Trophoblast cell (in vitro differentiated cells and primary cell): ENCODE measurements at regions not wholly inside any gene's neighbourhood (a gene's known extent, or its start where the extent isn't known, plus 50 kb on each side); places are given as distances from the start of the nearest gene placed in this dataset.

Experiments
- DNase-seq, 2 donors: peaks; one replicate each; pipeline ENCODE4 v3.0.0-alpha.2; 2016
- H2AFZ ChIP-seq: 2 replicates; pipeline ENCODE4 v1.6.1; 2013; ENCODE audit warnings: low read length, moderate library complexity, mild to moderate bottlenecking; ENCODE audit not compliant: insufficient read depth, poor library complexity
- H2AK5ac ChIP-seq: 2 replicates; pipeline ENCODE4 v1.6.1; 2013; ENCODE audit warnings: mild to moderate bottlenecking, low read length
- H2BK120ac ChIP-seq: 2 replicates; pipeline ENCODE4 v1.6.1; 2013; ENCODE audit warnings: low read length, mild to moderate bottlenecking, moderate library complexity; ENCODE audit not compliant: insufficient read depth, poor library complexity
- H2BK12ac ChIP-seq: 2 replicates; pipeline ENCODE4 v1.6.1; 2013; ENCODE audit warnings: mild to moderate bottlenecking, low read length, moderate library complexity
- H2BK5ac ChIP-seq: 2 replicates; pipeline ENCODE4 v1.6.1; 2013; ENCODE audit warnings: low read length, low read depth, moderate library complexity, mild to moderate bottlenecking; ENCODE audit not compliant: poor library complexity
- H3K14ac ChIP-seq: 2 replicates; pipeline ENCODE4 v1.6.1; 2013; ENCODE audit warnings: mild to moderate bottlenecking, low read length
- H3K18ac ChIP-seq: 2 replicates; pipeline ENCODE4 v1.6.1; 2013; ENCODE audit warnings: mild to moderate bottlenecking, low read length
- H3K23ac ChIP-seq: 2 replicates; pipeline ENCODE4 v1.6.1; 2013; ENCODE audit warnings: low read length
- H3K27ac ChIP-seq: 2 replicates; pipeline ENCODE4 v1.5.1; 2013; ENCODE audit warnings: low read depth, mild to moderate bottlenecking, inconsistent platforms, low read length, moderate library complexity
- H3K27me3 ChIP-seq: 2 replicates; pipeline ENCODE4 v1.6.1; 2013; ENCODE audit warnings: inconsistent platforms, mild to moderate bottlenecking, low read length, moderate library complexity; ENCODE audit not compliant: insufficient read depth
- H3K36me3 ChIP-seq, 2 experiments: 1 replicate in 1 of 2; 2 replicates in 1 of 2; pipeline ENCODE4 v1.6.1; 2013; ENCODE audit warnings: low read length in 2 of 2, mild to moderate bottlenecking in 2 of 2, moderate library complexity in 1 of 2; ENCODE audit not compliant: insufficient read depth in 2 of 2, control insufficient read depth in 1 of 2
- H3K4ac ChIP-seq: 2 replicates; pipeline ENCODE4 v1.6.1; 2013; ENCODE audit warnings: low read depth, mild to moderate bottlenecking, low read length, moderate library complexity
- H3K4me1 ChIP-seq, 2 experiments: 1 replicate in 1 of 2; 2 replicates in 1 of 2; pipeline ENCODE4 v1.6.1; 2013; ENCODE audit warnings: low read length in 2 of 2, mild to moderate bottlenecking in 2 of 2, moderate library complexity in 1 of 2; ENCODE audit not compliant: insufficient read depth in 2 of 2, control insufficient read depth in 1 of 2
- H3K4me2 ChIP-seq: 2 replicates; pipeline ENCODE4 v1.6.1; 2013; ENCODE audit warnings: inconsistent platforms, mild to moderate bottlenecking, low read length, moderate library complexity
- H3K4me3 ChIP-seq: 2 replicates; pipeline ENCODE4 v1.5.1; 2013; ENCODE audit warnings: mild to moderate bottlenecking, low read depth, low read length, inconsistent platforms
- H3K79me1 ChIP-seq: one replicate; pipeline ENCODE4 v1.6.1; 2013; ENCODE audit warnings: low read length
- H3K79me2 ChIP-seq: 2 replicates; pipeline ENCODE4 v1.6.1; 2013; ENCODE audit warnings: low read length, mild to moderate bottlenecking; ENCODE audit not compliant: control insufficient read depth, insufficient read depth, poor library complexity
- H3K9ac ChIP-seq: 2 replicates; pipeline ENCODE4 v1.6.1; 2013; ENCODE audit warnings: mild to moderate bottlenecking, low read length
- H3K9me3 ChIP-seq: 2 replicates; pipeline ENCODE4 v1.6.1; 2013; ENCODE audit warnings: low read depth, mild to moderate bottlenecking, control low read depth, inconsistent platforms, low read length; ENCODE audit not compliant: insufficient read depth
- H4K12ac ChIP-seq: 2 replicates; pipeline ENCODE4 v1.6.1; 2013; ENCODE audit warnings: low read depth, mild to moderate bottlenecking, low read length, moderate library complexity
- H4K8ac ChIP-seq: 2 replicates; pipeline ENCODE4 v1.6.1; 2013; ENCODE audit warnings: low read depth, mild to moderate bottlenecking, low read length, moderate library complexity
- H4K91ac ChIP-seq: one replicate; pipeline ENCODE4 v1.6.1; 2013; ENCODE audit warnings: low read depth, mild to moderate bottlenecking, low read length, moderate library complexity
- WGBS: extraction: QIAGEN DNeasy Blood & Tissue Kit; methylation state at CpG from one replicate; pipeline ENCODE4 v1.1.7; 2013; ENCODE audit warnings: missing lambda C conversion rate; ENCODE audit not compliant: insufficient read length, insufficient coverage; ENCODE audit errors: extremely low coverage; 5-methylcytosine and 5-hydroxymethylcytosine counted together

DNA sequence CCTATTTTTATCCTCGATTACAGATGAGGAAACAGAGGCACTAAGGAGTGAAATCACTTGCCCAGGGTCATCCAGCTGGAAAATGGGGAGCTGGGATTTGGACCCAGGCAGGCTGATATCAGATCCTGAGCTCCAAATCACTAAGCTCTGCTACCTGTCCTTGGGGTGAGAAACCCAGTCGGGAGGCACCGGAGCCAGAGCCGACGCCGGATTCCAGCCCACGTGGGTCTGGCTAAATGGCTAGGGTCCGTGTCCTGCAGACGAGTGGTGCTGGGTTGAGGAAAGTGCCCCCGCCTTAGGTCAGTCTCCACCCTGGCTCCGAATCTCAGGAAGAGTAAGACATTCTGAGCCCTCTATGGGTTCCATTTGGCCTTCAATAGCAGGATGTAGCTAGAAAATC, 61.3 kb upstream of the GGTA1 start:
- no CpG with 5 or more reads among the region's 11 CpGs for WGBS
- no peak overlapping the region for H4K91ac ChIP-seq

DNA sequence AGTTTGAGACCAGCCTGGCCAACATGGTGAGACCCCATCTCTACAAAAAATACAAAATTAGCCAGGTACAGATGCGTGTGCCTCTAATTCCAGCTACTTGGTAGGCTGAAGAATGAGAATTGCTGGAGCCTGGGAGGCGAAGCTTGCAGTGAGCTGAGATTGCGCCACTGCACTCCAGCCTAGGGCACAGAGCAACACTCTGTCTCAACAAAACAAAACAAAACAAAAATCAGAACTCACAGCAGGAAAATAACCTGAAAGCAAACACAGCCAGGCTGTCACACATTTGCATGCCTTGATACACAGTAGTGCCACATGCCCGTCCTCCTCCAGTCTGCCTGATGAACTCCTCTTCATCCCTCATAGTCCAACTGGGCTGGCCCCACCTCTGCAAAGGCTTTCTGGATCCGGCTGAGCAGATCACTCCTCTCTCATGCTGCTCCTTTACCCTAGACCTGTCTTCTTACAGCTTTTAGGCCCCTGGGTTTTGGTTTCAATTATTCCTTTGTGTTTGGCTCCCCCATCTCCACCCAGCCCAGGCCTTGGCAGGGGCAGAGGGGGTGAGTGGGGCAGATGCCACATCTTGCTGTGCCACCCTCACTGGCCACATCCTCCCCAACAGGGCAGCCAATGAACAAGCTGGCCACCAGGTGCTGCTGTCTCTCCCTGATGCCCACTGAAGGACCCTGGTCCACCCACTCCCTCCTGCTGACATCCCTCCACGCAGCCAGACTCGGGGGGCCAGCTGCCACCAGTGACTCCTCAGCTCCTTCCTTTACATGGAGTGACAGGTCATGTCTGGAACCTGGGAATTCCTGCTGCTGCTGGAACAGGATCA, 62.0 kb upstream of the GGTA1 start:
- H3K79me1 ChIP-seq, result no peaks in the 10 kb centered on the region
- no CpG with 5 or more reads among the region's 7 CpGs for WGBS

More for the DNA sequence above, 61.3 kb upstream of the GGTA1 start:
- no peak overlapping the region for H2BK5ac ChIP-seq
- H3K4me2 ChIP-seq, result no peak overlapping the region
- H3K4me3 ChIP-seq, result no peak overlapping the region
- no peak overlapping the region for H3K18ac ChIP-seq
- H2AK5ac ChIP-seq, result no peak overlapping the region
- no peak overlapping the region for H2BK12ac ChIP-seq
- no peak overlapping the region for H2BK120ac ChIP-seq
- no peak overlapping the region for H3K23ac ChIP-seq
- no peaks in the 10 kb centered on the region for H3K27me3 ChIP-seq
- no peak overlapping the region for H3K14ac ChIP-seq
- H3K9me3 ChIP-seq, result peaks cover 4% of the 10 kb centered on the region
- no peak overlapping the region for H3K27ac ChIP-seq
- H3K79me1 ChIP-seq, result no peaks in the 10 kb centered on the region
- H2AFZ ChIP-seq, result no peak overlapping the region
- H4K8ac ChIP-seq, result no peak overlapping the region
- no peak overlapping the region for H3K9ac ChIP-seq
- H3K4me1 ChIP-seq, result peaks cover 6 to 9% of the 10 kb centered on the region in 2 experiments
- no peak for DNase-seq
- no peak overlapping the region for H3K4ac ChIP-seq
- H3K36me3 ChIP-seq, result no peaks in the 10 kb centered on the region
- no peaks in the 10 kb centered on the region for H3K79me2 ChIP-seq
- no peak overlapping the region for H4K12ac ChIP-seq

DNA sequence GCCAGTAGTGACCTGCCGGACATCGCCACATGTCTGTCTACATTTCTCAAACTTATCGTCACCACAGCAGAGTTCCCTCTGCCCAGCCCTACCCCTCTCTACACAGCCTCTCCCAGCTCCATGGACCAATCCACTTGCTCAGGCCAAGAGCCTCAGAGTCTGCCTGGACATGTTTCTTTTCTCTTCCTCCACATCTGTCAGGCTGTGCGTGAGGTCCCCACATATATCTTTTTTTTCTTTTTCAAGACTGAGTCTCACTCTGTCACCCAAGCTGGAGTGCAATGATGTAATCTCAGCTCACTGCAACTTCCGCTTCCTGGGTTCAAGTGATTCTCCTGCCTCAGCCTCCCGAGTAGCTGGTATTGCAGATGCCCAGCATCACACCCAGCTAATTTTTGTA, 62.7 kb upstream of the GGTA1 start:
- Histone ChIP-seq H2AK5ac (no peak overlapping the region), H3K4me3 (no peak overlapping the region), H3K27ac (no peak overlapping the region), H3K23ac (no peak overlapping the region), H3K9me3 (peaks cover 4% of the 10 kb centered on the region), H4K8ac (no peak overlapping the region), H3K36me3 (no peaks in the 10 kb centered on the region), H2BK120ac (no peak overlapping the region), H3K9ac (no peak overlapping the region), H3K18ac (no peak overlapping the region), H3K27me3 (no peaks in the 10 kb centered on the region), H3K79me1 (no peaks in the 10 kb centered on the region), H3K4me1 (peaks cover 6 to 8% of the 10 kb centered on the region in 2 experiments), H4K91ac (no peak overlapping the region), H2BK12ac (no peak overlapping the region), H3K4me2 (no peak overlapping the region), H2BK5ac (no peak overlapping the region), H3K4ac (no peak overlapping the region), H3K14ac (no peak overlapping the region), H3K79me2 (no peaks in the 10 kb centered on the region), H2AFZ (no peak overlapping the region), H4K12ac (no peak overlapping the region)
- DNase-seq, result peak in 1 of 2 donors; percentile 58
- WGBS, result no CpG with 5 or more reads among the region's 6 CpGs

More for the DNA sequence above, 62.0 kb upstream of the GGTA1 start:
- no peak overlapping the region for H3K27ac ChIP-seq
- no peak overlapping the region for H3K23ac ChIP-seq
- no peaks in the 10 kb centered on the region for H3K36me3 ChIP-seq
- H4K91ac ChIP-seq, result no peak overlapping the region
- H4K12ac ChIP-seq, result no peak overlapping the region
- H3K79me2 ChIP-seq, result no peaks in the 10 kb centered on the region
- no peak overlapping the region for H2BK12ac ChIP-seq
- no peak overlapping the region for H3K9ac ChIP-seq
- H2BK5ac ChIP-seq, result no peak overlapping the region
- peaks cover 4% of the 10 kb centered on the region for H3K9me3 ChIP-seq
- no peak overlapping the region for H3K4ac ChIP-seq
- H4K8ac ChIP-seq, result no peak overlapping the region
- H3K4me2 ChIP-seq, result no peak overlapping the region
- no peak overlapping the region for H3K4me3 ChIP-seq
- no peak overlapping the region for H3K18ac ChIP-seq
- no peak overlapping the region for H2BK120ac ChIP-seq
- H3K14ac ChIP-seq, result no peak overlapping the region
- peaks cover 6 to 9% of the 10 kb centered on the region in 2 experiments for H3K4me1 ChIP-seq
- no peak overlapping the region for H2AK5ac ChIP-seq
- no peak overlapping the region for H2AFZ ChIP-seq
- no peaks in the 10 kb centered on the region for H3K27me3 ChIP-seq
- peak; percentile 68 to 80 for DNase-seq

DNA sequence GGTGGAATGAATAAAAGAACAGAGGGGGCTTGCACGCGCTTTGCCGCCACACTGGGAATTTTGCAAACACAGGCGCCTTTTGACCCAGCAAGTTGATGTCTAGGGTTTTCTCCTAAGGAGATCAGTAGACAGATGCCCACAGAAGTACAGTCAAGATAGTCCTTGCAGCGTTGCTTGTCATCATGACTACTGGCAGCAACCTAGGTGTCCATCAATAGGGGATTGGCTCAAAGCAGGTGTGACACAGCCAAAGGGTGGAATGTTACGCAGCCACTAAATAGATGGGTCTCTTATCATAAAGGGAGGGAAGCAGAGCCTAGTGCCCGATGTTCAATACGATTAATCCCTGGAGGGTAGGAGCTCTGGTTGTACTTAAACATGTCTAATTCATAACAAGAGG, 63.8 kb upstream of the GGTA1 start:
- Histone ChIP-seq H2BK12ac (no peak overlapping the region), H2BK120ac (no peak overlapping the region), H3K27ac (no peak overlapping the region), H3K14ac (no peak overlapping the region), H3K9ac (no peak overlapping the region), H2AFZ (no peak overlapping the region), H3K79me1 (no peaks in the 10 kb centered on the region), H3K4me2 (no peak overlapping the region), H3K4me3 (no peak overlapping the region), H3K27me3 (no peaks in the 10 kb centered on the region), H3K23ac (no peak overlapping the region), H3K4me1 (no peaks in the 10 kb centered on the region), H2BK5ac (no peak overlapping the region), H3K18ac (no peak overlapping the region), H4K91ac (no peak overlapping the region), H3K36me3 (no peaks in the 10 kb centered on the region), H4K8ac (no peak overlapping the region), H2AK5ac (no peak overlapping the region), H3K79me2 (no peaks in the 10 kb centered on the region), H3K9me3 (peaks cover 4% of the 10 kb centered on the region), H3K4ac (no peak overlapping the region), H4K12ac (no peak overlapping the region)
- DNase-seq, result no peak
- WGBS, result no CpG with 5 or more reads among the region's 8 CpGs
